RCC 7860 (cell line): ENCODE measurements at regions not wholly inside any gene's neighbourhood (a gene's known extent, or its start where the extent isn't known, plus 50 kb on each side); places are given as distances from the start of the nearest gene placed in this dataset.

Experiments
- DNase-seq: peaks from one replicate; pipeline ENCODE4 v3.0.0-alpha.2; 2015; ENCODE audit warnings: low spot score
- FAIRE-seq: peaks from 2 replicates; lab custom pipeline; 2012; peaks lifted over from hg19 to GRCh38; lab: Jason Lieb, UNC

GRCh38 chr10:53749439-53749838 is 976.9 kb upstream of the MBL2 start:
- DNase-seq (no peak), FAIRE-seq (no peak)

GRCh38 chr10:53748319-53748718 is 975.7 kb upstream of the MBL2 start:
- DNase-seq (no peak), FAIRE-seq (no peak)

GRCh38 chr10:53744746-53745145 is 972.2 kb upstream of the MBL2 start:
- DNase-seq = no peak
- no peak for FAIRE-seq

DNA sequence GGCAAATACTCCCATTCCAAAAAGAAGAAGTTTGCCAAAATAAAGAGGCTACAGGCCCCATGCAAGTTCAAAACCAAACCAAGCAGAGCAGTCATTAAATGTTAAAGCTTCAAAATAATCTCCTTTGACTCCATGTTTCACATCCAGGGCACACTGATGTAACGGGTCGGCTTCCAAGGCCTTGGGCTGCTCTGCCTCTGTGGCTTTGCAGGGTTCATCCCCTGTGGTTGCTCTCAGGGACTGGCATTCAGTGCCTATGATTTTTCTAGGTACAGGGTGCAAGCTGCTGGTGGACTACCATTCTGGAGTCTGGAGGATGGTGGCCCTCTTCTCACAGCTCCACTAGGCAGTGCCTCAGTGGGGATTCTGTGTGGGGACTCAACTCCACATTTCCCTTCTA is 971.6 kb upstream of the MBL2 start:
- no peak for FAIRE-seq
- no peak for DNase-seq

DNA sequence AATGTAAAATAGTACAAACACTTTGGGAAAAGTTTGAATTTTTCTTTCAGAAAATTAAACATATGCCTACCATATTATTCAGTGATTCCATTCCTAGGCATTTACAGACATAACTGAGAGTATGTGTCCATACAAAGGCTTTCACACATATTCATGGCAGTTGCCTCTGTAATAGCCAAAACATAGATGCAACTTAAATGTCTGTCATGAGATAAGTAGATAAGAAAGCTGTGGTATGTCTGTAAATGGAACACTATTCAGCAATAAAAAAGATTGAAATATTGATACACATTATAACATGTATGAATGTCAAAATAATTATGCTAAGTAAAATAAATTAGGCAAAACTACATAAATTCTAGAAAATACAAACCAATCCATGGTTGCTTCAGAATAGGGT is 964.5 kb upstream of the MBL2 start:
- DNase-seq (no peak), FAIRE-seq (no peak)

GRCh38 chr10:53726921-53727320 is 954.3 kb upstream of the MBL2 start:
- FAIRE-seq = no peak
- DNase-seq = no peak

- no peak for FAIRE-seq
- DNase-seq = no peak
These were observed 952.0 kb upstream of the MBL2 start for GRCh38 chr10:53724581-53724980.

GRCh38 chr10:53719658-53720057 is 947.1 kb upstream of the MBL2 start:
- no peak for FAIRE-seq

DNA sequence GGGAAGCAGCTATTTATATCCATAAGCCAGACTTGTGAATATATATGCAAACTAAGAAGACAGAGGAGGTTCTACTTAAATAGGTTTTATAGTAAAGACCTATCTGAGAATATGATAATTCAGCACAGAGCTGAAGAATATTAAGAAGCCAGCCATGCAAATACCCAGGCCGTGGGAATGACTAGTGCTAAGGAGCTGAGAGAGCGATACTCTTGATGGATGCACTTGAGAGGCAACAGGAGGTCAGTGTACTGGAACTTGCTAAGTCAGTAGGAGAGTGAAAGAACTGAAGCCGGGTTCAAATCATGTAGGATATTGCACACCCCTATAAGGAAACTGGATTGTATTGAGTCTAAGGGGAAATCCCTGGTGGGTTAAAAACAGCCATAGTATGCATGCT is 943.6 kb upstream of the MBL2 start:
- DNase-seq (no peak), FAIRE-seq (no peak)

More at GRCh38 chr10:53719658-53720057, 947.1 kb upstream of the MBL2 start:
- no peak for DNase-seq

GRCh38 chr10:53713431-53713830 is 940.8 kb upstream of the MBL2 start:
- DNase-seq (no peak), FAIRE-seq (no peak)

DNA sequence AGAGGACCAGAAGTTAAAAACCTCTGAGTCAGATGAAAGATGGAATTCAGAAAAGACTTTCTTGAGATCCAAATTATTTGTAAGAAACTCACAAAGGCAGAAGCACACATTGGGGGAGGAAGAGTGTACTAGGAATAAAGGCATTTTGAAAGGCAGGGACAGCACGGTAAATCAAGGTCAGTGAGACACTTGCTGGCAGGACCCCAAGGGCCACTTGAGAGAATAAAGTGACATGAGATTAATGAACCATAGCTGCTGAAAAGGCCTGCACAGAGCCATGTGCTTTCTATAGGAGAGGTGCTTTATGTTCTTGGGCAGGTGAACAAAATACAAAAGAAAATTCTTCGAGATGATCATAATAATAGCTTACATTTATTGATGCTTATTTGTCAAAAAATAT is 929.9 kb upstream of the MBL2 start:
- FAIRE-seq (no peak), DNase-seq (no peak)

- no peak for FAIRE-seq
- DNase-seq = no peak
These were observed 928.6 kb upstream of the MBL2 start for GRCh38 chr10:53701213-53701612.

DNA sequence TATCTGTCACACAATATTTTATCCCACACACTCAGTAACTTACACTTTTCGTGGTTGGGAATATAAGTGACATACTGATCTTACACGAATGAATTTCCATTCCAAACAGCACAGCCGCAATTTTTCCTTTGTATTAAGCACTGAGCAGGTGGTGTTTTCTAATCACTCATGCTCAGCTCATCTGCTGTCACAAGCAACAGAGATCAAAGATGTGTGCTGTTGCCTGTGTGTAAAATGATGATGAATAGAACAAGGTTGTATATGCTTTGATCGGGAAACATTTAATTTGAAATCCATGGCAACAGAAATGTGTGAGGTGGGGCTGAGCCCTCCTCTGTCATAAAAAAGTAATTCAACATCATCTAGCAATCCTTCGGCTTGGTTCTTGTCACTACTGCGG is 927.7 kb upstream of the MBL2 start:
- DNase-seq (no peak), FAIRE-seq (no peak)

DNA sequence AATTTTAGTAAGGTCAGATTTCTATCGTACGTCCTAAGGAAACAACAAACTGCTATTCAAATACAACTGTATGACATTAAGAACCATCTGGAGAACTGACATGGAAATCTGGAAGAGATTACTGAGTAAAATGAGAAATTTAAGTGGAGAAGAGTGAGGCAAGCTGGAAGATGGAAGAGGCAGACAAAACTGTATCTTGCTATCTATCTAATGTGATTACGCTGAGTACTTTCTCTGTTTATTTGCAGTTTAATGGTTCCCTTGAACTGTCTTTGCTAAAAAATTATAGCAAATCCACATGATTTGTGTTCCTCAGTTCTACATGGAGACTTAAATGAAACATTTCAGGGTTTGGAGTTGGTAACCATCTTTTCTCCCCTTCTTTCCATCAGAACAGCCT is 927.1 kb upstream of the MBL2 start:
- FAIRE-seq = no peak
- DNase-seq = no peak

GRCh38 chr10:53699231-53699630 is 926.6 kb upstream of the MBL2 start:
- no peak for DNase-seq
- FAIRE-seq = no peak

DNA sequence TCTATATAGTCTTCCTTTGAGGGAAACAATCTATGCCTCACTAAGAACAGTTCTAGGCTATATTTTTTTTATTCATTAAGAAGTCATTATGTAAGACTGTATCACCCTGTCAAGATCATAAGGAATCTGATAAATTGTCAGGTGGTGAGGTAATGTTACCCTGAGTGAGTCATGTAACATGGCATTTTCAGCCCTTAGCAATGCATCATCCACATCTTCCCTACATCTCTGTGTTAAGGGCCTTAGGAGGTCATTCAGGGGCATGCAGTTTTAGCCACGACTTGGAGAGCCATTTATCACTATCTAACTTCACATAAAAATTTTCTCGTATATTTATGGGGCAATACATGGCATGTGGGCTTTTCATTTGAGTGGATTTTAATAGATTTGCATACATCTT is 924.5 kb upstream of the MBL2 start:
- FAIRE-seq = peak; percentile 91

DNA sequence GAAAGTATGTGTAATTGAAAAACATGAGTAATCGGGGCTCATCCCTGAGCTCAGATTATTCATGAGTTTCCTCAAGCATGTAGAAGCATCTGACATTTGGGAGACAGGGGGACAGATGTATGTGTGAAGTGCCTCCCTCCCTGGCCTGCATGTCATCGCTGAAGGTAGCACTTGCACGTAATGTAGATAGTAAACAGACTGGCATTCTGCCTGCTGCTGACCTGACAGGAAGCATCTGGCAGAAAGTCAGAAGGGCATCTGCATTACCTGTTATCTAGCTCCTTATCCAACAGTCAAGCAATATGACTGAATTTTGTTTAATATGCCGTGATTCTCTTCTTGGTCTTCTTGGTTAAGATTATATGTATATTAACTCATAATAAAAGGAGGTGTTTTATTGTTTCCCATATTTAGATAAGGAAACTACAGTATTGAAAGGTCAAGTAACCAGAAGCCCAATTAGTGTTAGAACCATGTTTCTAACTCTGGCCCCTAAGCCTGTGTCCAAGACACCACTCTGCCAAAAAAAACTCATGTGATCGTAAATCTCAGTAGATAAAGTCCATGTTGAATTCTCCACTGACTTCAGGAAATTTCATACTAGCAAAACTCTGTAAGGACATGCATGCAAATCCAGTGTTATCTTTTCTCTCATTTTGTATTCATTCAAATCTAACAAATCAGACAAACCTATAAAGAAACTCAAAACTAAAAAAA is 918.1 kb upstream of the MBL2 start:
- DNase-seq = no peak
- FAIRE-seq = no peak

More for the DNA sequence above, 924.5 kb upstream of the MBL2 start:
- DNase-seq = peak; percentile 80

DNA sequence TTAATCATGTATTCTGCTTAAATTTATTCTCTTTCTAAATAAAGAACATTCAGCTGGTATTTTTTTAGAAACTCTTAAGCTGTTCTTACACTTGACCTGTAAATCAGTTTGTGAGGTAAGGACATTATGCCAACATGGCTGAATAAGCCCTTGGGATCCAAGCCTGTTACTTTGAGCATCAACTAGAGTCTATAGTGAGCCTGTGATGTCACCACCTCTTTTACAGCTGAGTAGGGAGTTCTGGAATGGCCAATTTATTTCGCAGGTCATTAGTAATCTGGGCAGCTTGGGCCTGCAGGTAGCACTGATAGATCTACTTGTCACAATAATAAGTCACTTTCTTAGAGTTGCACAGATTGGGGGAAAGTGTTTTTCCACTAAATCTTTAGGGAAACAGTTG is 915.2 kb upstream of the MBL2 start:
- FAIRE-seq = no peak
- no peak for DNase-seq

DNA sequence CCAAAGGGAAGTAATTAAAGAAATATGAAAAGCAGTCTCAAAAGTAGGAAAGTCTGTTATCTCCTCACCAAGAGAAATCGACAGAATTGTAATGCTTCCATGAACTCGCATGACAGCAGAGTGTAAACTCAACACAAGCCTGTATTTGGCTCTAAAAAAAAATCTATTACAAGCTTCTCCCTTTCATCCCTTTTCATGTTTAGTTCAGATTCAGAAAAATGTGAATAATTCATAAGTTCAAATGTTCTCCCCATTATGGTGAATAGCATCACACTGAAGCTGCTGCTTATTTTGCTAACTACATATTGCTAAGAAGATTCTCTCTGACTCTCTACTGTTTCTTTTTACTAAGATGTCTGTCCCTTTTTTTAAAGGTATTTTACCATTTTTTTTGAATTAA is 910.3 kb upstream of the MBL2 start:
- DNase-seq (no peak), FAIRE-seq (no peak)

- FAIRE-seq (no peak), DNase-seq (no peak)
These were observed 909.9 kb upstream of the MBL2 start for GRCh38 chr10:53682458-53682857.

- DNase-seq (no peak), FAIRE-seq (no peak)
These were observed 907.1 kb upstream of the MBL2 start for GRCh38 chr10:53679666-53680065.

- FAIRE-seq (no peak), DNase-seq (no peak)
These were observed 902.6 kb upstream of the MBL2 start for GRCh38 chr10:53675177-53675576.

GRCh38 chr10:53667063-53667462 is 894.5 kb upstream of the MBL2 start:
- DNase-seq (no peak), FAIRE-seq (no peak)
